ENCODE measurements at regions not wholly inside any gene's neighbourhood (a gene's known extent, or its start where the extent isn't known, plus 50 kb on each side); places are given as distances from the start of the nearest gene placed in this dataset.

DNA sequence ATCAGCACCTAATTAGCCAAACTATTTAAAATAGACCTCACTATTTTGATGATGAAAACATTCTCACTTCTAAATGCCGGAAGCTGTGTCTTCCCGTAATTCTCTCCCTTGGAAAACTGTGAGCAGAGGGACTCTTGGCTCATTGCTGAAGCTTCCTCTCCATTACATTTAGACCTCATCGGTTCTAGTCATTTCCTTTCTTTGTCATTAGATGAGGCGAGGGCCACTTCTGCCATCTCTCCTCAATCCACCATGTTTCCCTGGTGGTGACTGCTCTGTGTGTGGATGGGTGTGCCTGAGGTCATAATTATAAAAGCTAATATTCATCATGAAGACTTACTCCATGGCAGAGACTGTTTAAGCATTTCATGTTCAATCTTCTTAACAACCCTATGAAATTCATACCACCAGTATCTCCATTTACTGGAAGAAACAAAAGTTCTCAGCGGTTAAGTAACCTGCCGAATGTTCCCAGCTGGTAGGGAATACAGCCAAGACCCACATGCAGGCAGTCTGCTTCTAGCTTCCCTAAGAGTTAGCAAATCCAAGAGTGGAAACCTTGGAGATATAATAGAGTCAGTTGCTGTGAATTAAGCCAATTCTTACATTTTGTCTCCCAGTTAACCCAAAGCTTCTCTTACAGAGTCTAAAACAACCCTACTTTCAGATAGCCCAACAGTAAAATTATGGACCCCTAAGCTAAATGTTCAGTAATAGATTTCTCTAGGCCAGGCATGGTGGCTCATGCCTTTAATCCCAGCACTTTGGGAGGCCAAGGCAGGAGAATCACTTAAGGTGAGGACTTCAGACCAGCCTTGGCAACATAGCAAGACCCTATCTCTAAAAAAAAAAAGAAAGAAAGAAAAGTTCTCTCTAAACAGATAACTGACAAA lies 156.2 kb downstream of the ZBTB18 start:
- H3K9me3 ChIP-seq (replicated peaks; ENCODE audit: control insufficient read depth, low read depth, low read length), result no peaks in the 10 kb centered on the region
- no peak overlapping the region for H3K4me3 ChIP-seq (ENCODE audit: low read length)
- H3K4me1 ChIP-seq (ENCODE audit: control insufficient read depth, insufficient read depth, low read length), result peaks cover 3% of the 10 kb centered on the region
- peak; percentile 29 for DNase-seq
- WGBS (ENCODE audit: insufficient coverage), result 82% methylated on average over 4 of the region's 6 CpGs
- H3K27me3 ChIP-seq (ENCODE audit: control insufficient read depth, insufficient read depth, low read length), result no peaks in the 10 kb centered on the region
- peak overlapping the region; percentile 43 for H3K27ac ChIP-seq (ENCODE audit: low read length)
- H3K36me3 ChIP-seq (ENCODE audit: control insufficient read depth, insufficient read depth, low read length), result no peaks in the 10 kb centered on the region

DNA sequence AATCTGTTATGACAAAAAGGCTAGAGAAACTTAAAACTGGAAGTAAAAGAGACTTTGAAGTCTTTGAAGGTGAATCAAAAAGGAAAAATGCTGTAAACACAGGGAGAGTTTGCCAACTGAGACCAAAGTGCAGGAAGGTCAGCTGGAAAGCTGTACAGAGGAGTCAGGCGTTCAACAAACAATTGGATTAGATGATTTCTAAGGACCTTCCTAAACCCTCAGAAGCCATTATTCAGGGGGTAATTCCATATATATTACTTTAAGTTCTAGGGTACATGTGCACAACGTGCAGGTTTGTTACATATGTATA lies 156.8 kb downstream of the ZBTB18 start:
- Histone ChIP-seq H3K27ac (ENCODE audit: low read length) (peak overlapping the region; percentile 32), H3K36me3 (ENCODE audit: control insufficient read depth, insufficient read depth, low read length) (no peaks in the 10 kb centered on the region), H3K4me3 (ENCODE audit: low read length) (no peak overlapping the region), H3K9me3 (replicated peaks; ENCODE audit: control insufficient read depth, low read depth, low read length) (no peaks in the 10 kb centered on the region), H3K27me3 (ENCODE audit: control insufficient read depth, insufficient read depth, low read length) (no peaks in the 10 kb centered on the region), H3K4me1 (ENCODE audit: control insufficient read depth, insufficient read depth, low read length) (peaks cover 9% of the 10 kb centered on the region)
- no peak for DNase-seq
- no CpG with 5 or more reads among the region's 2 CpGs for WGBS (ENCODE audit: insufficient coverage)

DNA sequence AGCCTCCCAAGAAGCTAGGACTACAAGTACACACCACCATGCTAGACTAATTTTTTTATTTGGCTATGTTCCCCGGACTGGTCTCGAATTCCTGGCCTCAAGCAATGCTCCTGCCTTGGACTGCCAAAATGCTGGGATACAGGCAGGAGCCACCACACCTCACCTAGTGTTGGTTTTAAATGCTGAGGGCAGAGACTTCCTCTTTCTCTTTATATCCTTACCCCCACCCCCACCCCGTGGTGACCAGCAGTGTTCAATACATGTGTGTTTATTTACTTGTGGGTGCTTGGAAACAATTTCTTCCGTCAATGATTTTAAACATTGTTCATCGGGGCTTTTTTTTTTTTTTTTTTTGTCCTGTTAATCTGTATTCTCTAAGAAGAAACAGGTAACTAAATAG lies 158.9 kb downstream of the ZBTB18 start:
- Histone ChIP-seq H3K9me3 (replicated peaks; ENCODE audit: control insufficient read depth, low read depth, low read length) (no peaks in the 10 kb centered on the region), H3K4me1 (ENCODE audit: control insufficient read depth, insufficient read depth, low read length) (peaks cover 27% of the 10 kb centered on the region), H3K36me3 (ENCODE audit: control insufficient read depth, insufficient read depth, low read length) (no peaks in the 10 kb centered on the region), H3K27me3 (ENCODE audit: control insufficient read depth, insufficient read depth, low read length) (no peaks in the 10 kb centered on the region), H3K27ac (ENCODE audit: low read length) (no peak overlapping the region), H3K4me3 (ENCODE audit: low read length) (no peak overlapping the region)
- no peak for DNase-seq
- WGBS (ENCODE audit: insufficient coverage), result 33% methylated on average over 1 of the region's 5 CpGs

DNA sequence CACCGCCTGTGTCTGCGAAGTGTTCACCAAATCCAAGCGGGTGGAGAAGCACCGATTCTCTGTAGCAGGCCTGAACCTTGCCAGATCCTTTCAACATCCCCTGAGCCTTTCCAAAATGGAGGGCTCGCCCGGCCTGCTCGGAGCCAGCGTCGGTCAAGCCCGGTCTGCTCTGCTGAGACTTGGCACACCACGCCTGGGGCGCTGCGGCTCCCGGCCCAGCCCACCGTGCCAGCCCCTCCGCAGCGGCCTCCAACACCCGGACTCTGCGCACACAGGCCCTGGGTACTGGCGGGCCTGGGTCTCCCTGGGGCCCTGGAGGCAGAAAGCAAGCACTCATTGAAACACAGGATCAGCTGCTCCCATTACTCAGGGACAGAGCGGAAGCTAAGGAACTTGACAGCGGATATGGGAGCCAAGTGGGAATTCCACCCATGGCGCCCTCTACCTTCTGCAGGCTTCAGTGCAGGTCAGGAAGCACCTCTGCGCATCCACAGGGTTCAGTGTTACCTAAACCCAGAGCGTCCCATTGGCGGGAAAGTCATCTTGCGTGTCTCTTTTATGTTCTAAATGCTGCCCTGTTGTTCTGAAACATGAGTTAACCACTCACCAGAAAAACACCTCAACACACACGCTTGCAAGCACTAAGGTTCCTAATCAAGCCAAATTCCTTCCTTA lies 159.9 kb downstream of the ZBTB18 start:
- H3K4me1 ChIP-seq (ENCODE audit: control insufficient read depth, insufficient read depth, low read length), result peaks cover 27% of the 10 kb centered on the region
- no peaks in the 10 kb centered on the region for H3K9me3 ChIP-seq (replicated peaks; ENCODE audit: control insufficient read depth, low read depth, low read length)
- H3K4me3 ChIP-seq (ENCODE audit: low read length), result no peak overlapping the region
- H3K27ac ChIP-seq (ENCODE audit: low read length), result no peak overlapping the region
- no peaks in the 10 kb centered on the region for H3K36me3 ChIP-seq (ENCODE audit: control insufficient read depth, insufficient read depth, low read length)
- 88% methylated on average over 23 of the region's 28 CpGs for WGBS (ENCODE audit: insufficient coverage)
- no peaks in the 10 kb centered on the region for H3K27me3 ChIP-seq (ENCODE audit: control insufficient read depth, insufficient read depth, low read length)
- DNase-seq, result no peak

DNA sequence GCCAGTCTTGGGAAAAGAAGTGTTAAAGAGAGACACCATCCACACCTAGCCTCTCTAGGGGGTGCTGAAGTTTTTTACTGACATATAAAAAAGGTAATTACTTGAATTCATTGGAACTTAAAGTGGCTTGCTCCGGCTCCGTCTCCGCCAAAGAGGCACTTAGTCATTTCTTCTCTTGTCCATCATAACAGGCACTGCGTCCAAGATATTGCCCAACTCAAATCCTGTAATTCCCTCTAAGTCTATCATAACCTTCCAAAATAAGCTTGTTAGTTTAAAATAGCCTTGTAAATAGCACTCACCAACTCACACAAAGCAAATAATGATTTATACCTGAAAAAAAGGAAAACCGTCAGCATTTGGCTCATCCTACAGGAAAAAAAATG lies 160.5 kb downstream of the ZBTB18 start:
- WGBS (ENCODE audit: insufficient coverage), result no CpG with 5 or more reads among the region's 5 CpGs
- Histone ChIP-seq H3K9me3 (replicated peaks; ENCODE audit: control insufficient read depth, low read depth, low read length) (no peaks in the 10 kb centered on the region), H3K27ac (ENCODE audit: low read length) (no peak overlapping the region), H3K36me3 (ENCODE audit: control insufficient read depth, insufficient read depth, low read length) (no peaks in the 10 kb centered on the region), H3K4me3 (ENCODE audit: low read length) (no peak overlapping the region), H3K4me1 (ENCODE audit: control insufficient read depth, insufficient read depth, low read length) (peaks cover 27% of the 10 kb centered on the region), H3K27me3 (ENCODE audit: control insufficient read depth, insufficient read depth, low read length) (no peaks in the 10 kb centered on the region)
- no peak for DNase-seq

DNA sequence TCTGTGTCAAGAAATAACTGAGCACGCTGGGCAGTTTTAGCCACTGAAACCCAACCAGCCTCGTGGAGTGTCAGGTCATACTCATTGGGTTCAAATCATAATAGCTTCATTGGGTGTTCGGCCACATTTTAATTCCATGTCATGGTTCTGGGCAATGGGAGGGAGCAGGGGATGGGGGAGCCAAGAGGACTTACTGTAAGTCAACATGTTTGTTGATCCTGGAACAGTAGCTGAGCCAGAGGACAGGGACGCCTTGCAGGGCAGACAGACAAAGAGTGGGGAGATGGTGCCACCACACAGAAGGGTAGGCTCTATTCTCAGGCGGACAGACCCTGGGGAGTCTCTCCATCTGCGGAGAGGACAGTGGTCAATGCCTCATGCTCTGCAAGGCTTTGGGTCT lies 161.1 kb downstream of the ZBTB18 start:
- H3K27me3 ChIP-seq (ENCODE audit: control insufficient read depth, insufficient read depth, low read length), result no peaks in the 10 kb centered on the region
- no peaks in the 10 kb centered on the region for H3K36me3 ChIP-seq (ENCODE audit: control insufficient read depth, insufficient read depth, low read length)
- peak overlapping the region; percentile 60 for H3K27ac ChIP-seq (ENCODE audit: low read length)
- H3K4me1 ChIP-seq (ENCODE audit: control insufficient read depth, insufficient read depth, low read length), result peaks cover 33% of the 10 kb centered on the region
- DNase-seq, result no peak
- 90% methylated on average over 4 of the region's 6 CpGs for WGBS (ENCODE audit: insufficient coverage)
- H3K9me3 ChIP-seq (replicated peaks; ENCODE audit: control insufficient read depth, low read depth, low read length), result no peaks in the 10 kb centered on the region
- no peak overlapping the region for H3K4me3 ChIP-seq (ENCODE audit: low read length)

DNA sequence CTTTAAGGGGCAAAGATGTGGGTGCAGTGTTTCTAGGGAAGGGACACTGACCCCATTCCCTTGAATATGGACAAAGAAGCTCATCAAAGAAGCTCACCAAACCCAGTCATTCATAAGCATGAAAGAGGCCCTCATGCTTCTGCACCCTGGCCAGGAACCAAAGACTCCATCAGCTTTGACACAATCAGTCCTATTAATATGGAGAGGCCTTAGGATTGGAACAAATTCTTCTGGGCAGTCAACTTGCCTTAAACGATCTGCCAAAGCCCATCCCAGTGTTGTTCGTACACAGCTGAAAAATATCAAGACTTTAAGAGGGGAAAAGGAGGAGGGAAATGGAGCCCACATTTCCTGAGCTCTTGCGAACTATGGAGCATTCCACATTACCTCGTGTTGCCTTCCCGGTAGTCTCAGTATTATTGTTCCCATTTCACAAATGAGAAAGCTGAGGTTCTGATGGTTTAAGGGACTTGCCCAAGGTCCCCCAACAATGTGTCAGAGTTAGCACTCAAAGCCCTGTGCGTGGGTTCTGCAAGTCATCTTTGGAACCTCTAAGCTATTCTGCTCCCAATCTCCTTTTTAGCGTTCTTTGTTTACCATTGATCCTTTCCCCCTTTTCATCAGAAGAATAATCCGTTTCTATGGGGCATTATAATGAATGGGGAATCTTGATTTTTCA lies 161.9 kb downstream of the ZBTB18 start:
- Histone ChIP-seq H3K4me3 (ENCODE audit: low read length) (no peak overlapping the region), H3K27me3 (ENCODE audit: control insufficient read depth, insufficient read depth, low read length) (no peaks in the 10 kb centered on the region), H3K9me3 (replicated peaks; ENCODE audit: control insufficient read depth, low read depth, low read length) (no peaks in the 10 kb centered on the region), H3K4me1 (ENCODE audit: control insufficient read depth, insufficient read depth, low read length) (peaks cover 33% of the 10 kb centered on the region), H3K27ac (ENCODE audit: low read length) (peak overlapping the region; percentile 60), H3K36me3 (ENCODE audit: control insufficient read depth, insufficient read depth, low read length) (no peaks in the 10 kb centered on the region)
- WGBS (ENCODE audit: insufficient coverage), result 44% methylated on average over 1 of the region's 8 CpGs
- peak; percentile 28 for DNase-seq

DNA sequence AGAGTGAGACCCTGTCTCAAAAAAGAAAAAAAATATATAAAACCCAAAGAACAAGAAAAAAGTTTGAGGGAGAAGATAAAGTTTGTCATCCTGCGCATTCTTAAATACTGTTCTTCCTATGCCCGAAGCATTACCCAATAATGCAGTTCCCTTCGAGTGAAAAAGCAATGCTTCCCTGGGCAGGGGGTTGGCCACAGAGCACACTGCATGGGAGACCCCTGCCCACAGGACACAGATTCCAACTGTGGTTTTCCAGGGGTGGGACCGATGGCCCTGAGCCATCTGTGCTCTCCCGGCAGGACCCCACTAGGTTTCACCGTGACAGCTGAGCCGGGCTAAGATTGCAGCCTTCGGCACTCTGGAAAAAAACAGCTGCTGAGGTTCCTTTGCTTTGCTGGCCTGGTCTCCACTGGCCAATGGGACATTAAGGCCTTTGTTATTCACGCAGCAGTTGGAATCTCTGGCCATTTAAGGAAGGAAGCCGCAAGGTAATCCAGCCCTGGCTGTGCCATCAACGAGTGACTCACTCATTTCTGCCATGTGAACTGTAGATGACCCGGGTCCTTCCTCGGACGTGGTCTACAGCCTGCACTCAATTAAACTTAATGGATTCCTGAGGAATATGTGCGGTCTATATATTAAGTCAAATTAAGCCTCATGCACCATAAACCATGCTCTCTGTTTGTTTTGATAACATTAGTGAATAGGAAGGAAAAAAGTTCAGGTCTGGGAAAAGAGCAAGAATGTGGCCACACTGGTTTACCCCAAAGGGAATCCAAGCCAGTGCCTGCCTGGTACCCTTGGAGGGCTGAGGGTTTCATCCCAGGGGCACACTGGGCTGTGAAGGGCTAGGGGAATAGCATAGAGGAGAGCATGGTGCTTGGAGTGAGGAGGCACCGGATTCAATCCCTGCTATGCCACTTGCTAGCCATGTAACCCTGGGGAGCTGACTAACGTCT lies 163.2 kb downstream of the ZBTB18 start:
- WGBS (ENCODE audit: insufficient coverage), result 22% methylated on average over 7 of the region's 17 CpGs
- no peak overlapping the region for H3K4me3 ChIP-seq (ENCODE audit: low read length)
- no peaks in the 10 kb centered on the region for H3K36me3 ChIP-seq (ENCODE audit: control insufficient read depth, insufficient read depth, low read length)
- DNase-seq, result peak; percentile 91
- peaks cover 33% of the 10 kb centered on the region for H3K4me1 ChIP-seq (ENCODE audit: control insufficient read depth, insufficient read depth, low read length)
- no peaks in the 10 kb centered on the region for H3K9me3 ChIP-seq (replicated peaks; ENCODE audit: control insufficient read depth, low read depth, low read length)
- H3K27ac ChIP-seq (ENCODE audit: low read length), result peak overlapping the region; percentile 93
- no peaks in the 10 kb centered on the region for H3K27me3 ChIP-seq (ENCODE audit: control insufficient read depth, insufficient read depth, low read length)

DNA sequence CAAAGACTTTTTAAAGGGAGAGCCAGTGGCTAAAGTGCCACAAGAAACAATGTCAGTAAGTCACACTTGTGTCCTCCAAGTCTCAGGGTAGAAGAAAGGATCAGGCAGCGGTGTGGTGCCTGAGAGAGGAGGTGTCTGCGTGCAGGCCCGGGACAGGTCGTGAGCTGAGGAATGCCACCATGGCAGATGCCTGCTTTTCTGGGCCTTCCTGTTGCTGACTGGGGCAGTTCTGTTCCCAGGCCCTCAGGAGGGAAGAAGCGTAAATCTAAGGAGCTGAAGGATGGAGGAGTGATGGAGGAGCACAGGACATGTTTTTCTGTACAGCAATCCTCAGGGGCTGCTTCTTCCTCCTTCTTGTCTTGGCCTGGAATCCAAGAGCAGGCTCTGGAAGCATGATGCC lies 165.8 kb downstream of the ZBTB18 start:
- no peak for DNase-seq
- Histone ChIP-seq H3K27ac (ENCODE audit: low read length) (no peak overlapping the region), H3K36me3 (ENCODE audit: control insufficient read depth, insufficient read depth, low read length) (no peaks in the 10 kb centered on the region), H3K9me3 (replicated peaks; ENCODE audit: control insufficient read depth, low read depth, low read length) (no peaks in the 10 kb centered on the region), H3K27me3 (ENCODE audit: control insufficient read depth, insufficient read depth, low read length) (no peaks in the 10 kb centered on the region), H3K4me1 (ENCODE audit: control insufficient read depth, insufficient read depth, low read length) (peaks cover 33% of the 10 kb centered on the region), H3K4me3 (ENCODE audit: low read length) (no peak overlapping the region)
- 81% methylated on average over 5 of the region's 5 CpGs for WGBS (ENCODE audit: insufficient coverage)
